Activated CD4-positive, alpha-beta T cell treated with anti-CD3 and anti-CD28 coated beads for 1 hour (primary cell): ENCODE measurements at regions not wholly inside any gene's neighbourhood (a gene's known extent, or its start where the extent isn't known, plus 50 kb on each side); places are given as distances from the start of the nearest gene placed in this dataset.
"Not testable (repeated sequence)": the region's sequence is repeated elsewhere in the genome, so short reads cannot be mapped to it uniquely, and the experiment has no call there.

Source experiments
- DNase-seq: peaks from one replicate; pipeline ENCODE4 v3.0.0-alpha.2; 2020

- not testable (repeated sequence) for DNase-seq
These were observed 416.4 kb upstream of the C1orf87 start for GRCh38 chr1:60489916-60490480.

- no peak for DNase-seq
These were observed 415.3 kb upstream of the C1orf87 start for GRCh38 chr1:60488847-60489246.

DNA sequence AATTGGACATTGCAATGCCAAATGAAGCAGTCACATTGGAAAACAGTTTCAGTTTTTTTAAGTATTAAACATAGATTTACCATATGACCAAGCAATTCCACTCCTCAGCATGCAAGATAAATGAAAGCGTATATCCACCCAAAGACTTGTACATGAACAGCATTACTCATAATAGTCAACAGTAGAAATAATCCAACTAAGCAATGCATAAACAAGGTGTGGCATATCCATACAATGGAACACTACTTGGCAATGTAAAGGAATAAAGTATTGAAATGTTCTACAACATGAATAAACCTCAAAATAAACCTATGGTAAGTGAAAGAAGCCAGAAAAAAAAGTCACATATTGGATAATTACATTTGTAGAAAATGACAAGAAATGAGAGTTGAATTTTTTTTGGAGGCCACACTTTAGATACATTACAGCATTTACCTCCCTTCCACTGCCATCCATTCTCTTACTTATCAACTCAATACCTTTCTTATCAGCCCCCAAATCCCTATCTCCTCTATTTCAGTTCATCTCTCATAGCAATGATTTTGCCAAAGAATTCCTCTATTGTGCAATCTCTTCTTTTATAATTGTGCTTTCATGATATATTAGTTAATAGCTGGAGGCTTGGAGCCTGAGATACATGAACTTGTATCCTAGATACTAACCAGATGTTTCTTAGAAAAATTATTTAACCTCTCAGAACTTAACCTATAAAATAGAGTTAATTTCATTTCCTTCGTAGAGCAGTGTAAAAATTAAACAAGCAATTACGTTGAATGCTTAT is 414.2 kb upstream of the C1orf87 start:
- DNase-seq = no peak

- DNase-seq = no peak
These were observed 409.9 kb upstream of the C1orf87 start for GRCh38 chr1:60483509-60483908.

GRCh38 chr1:60470246-60470645 is 396.7 kb upstream of the C1orf87 start:
- DNase-seq = no peak

DNA sequence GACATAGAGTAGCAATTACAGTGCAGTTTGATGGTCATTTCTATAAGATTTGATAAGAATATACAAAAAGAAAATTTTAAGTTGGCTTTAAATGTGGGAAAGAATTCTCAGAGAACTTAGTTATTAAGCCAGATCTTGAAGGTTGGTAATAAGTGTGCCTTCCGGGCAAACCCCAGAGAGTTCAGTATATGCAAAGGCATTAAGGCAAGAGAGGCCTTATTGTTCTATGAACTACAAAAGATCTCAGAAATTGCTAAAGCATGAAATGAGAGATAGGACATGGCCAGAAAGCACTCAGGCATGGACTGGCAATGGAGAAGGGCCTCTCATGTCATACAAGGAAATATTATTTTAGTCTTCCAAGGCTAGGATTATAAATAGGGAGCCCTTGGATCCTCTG is 390.2 kb upstream of the C1orf87 start:
- DNase-seq = no peak

GRCh38 chr1:60463146-60463545 is 389.6 kb upstream of the C1orf87 start:
- DNase-seq = no peak

DNA sequence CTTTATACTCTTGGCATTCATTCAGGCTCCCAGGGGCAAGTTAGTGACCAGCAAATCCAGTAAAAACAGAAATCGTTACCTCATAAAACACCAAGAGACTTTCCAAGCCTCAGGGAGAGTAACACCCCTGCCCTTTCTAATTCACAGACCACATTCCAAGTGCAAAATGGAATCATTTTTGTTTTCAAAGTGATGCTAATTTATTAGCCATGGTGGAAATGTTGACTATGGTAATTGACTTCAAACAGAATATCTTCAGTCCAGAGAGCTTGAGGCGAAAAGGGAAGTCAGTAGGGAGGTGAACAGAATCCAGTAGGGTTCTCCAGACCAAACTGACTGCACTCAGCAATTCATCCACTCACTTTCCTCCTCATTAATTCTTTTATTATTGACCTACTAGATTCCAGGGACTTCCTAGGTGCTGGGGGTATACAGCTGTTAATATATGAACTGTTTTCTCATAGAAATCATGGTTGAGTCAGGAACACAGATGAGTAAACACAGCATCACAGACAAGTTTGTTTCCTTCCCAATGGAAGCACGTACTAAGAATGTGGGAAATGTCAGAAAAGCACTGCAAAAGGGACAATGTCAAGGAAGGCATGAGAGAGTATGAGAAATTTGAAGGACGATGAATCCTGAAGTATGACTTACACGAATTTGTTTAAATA is 388.5 kb upstream of the C1orf87 start:
- no peak for DNase-seq

- no peak for DNase-seq
These were observed 384.5 kb upstream of the C1orf87 start for GRCh38 chr1:60458111-60458510.

DNA sequence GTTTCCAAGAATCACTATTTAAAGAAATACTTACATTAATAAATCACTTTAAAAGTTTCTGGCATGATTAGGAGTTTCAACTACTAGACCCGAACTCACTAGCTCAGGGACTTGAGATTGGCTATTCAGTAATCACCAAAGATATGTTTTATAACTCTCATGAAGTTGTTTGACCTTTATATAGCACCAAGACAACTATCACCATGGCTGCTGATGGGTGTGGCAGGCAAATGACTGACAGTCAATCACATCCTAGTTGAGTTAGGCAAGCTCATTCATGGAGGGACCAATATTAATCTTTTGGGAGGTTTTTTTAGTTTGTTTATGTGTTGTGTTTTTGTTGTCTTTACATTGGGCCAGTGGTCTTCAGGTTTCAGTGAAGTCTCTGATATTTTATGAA is 376.3 kb upstream of the C1orf87 start:
- DNase-seq = no peak

GRCh38 chr1:60448850-60449249 is 375.3 kb upstream of the C1orf87 start:
- DNase-seq = no peak

DNA sequence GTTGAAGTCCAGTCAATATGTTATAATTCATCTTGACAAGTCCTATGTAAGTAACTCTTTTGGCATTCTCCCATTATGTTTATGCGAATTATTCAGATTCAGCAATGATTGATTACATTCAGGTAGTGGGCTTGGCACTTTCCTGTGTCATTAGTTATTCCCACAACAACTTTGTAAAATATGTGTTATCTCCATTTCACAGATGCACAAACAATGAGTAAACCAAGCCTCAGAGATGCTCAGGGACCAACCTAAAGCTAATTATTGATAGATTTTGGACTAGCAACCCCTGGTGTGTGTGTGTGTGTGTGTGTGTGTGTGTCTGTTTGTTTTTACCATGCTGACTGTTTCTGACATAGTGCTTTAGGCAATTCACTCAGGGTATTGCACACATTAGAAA is 371.1 kb upstream of the C1orf87 start:
- no peak for DNase-seq

- no peak for DNase-seq
These were observed 362.6 kb upstream of the C1orf87 start for GRCh38 chr1:60436186-60436585.

GRCh38 chr1:60431593-60431992 is 358.0 kb upstream of the C1orf87 start:
- DNase-seq = no peak

DNA sequence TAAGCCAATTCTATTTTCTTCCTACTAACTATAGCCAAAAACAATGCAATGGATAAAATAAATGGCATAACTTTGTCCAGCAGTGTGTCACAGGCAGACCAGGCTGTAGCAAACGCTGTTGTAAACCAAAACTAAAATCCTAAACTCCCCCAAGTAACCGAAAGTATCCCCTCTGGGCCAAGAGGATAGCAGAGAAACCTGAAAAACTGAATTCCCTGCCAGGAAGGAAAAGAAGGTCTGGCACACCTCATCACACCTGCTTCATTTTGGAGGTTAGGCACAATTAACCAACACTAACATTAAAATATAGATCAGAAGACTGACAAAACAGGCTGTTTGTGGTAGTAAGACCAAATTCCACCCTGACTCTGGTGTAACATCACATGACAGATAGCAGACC is 356.8 kb upstream of the C1orf87 start:
- DNase-seq = no peak

DNA sequence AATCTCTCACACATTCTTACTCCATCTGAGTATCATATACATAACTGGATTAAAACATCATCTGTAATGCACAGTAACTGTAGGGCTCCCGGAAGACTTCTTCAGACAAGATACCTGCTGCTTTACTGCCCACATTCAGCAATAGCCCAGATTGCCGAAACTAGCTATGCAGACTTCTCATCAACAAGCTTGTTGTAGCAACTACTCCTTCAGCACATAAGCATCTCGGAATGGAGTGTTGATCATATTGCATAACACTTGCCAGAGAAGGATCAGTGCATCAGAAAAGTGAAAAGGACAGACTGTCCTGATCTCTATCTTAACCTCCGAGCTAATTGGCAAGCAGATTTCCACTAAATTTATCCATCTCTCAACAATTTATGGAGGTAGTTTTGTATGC is 354.6 kb upstream of the C1orf87 start:
- DNase-seq = no peak

- no peak for DNase-seq
These were observed 354.1 kb upstream of the C1orf87 start for GRCh38 chr1:60427701-60428100.

- no peak for DNase-seq
These were observed 353.6 kb upstream of the C1orf87 start for GRCh38 chr1:60427194-60427593.

DNA sequence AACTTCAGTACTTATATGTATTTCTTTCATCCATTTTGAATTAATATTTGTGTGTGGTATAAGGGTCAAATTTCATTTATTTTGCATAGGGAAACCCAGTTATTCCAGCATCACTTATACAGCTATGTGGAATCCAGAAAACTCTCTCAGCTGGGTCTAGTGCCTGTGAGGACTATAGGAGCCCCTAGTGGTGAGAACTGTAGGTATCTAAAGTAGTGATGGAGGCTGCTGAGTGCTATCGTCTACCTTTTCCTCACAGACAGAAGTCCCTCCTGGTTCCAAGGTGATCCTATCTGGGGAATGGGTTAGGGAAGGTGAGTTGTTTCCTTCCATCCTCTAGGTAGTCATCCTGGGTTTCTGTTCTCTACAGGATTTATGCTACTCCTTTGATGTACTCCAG is 352.0 kb upstream of the C1orf87 start:
- DNase-seq = no peak

- no peak for DNase-seq
These were observed 349.7 kb upstream of the C1orf87 start for GRCh38 chr1:60423146-60423780.

DNA sequence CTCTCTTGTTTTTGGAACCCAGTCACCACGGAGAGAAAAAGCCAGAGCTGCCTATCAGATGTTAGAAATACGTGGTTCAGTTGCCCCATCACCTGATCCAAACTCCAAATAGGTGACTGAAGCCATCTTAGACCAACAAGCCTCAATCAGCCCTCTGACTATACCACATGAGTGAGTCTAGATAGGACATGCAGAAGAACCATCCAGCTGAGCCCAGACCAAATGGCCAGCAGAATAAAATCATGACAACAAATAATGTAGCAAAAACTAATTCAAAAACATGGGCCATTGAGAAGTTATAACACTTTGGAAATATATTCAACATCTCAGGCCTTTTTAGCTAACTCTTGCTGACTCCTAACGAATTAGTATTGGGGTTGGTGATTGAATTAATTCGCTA is 348.4 kb upstream of the C1orf87 start:
- DNase-seq = no peak

GRCh38 chr1:60419023-60419422 is 345.5 kb upstream of the C1orf87 start:
- DNase-seq = no peak

- DNase-seq = no peak
These were observed 342.1 kb upstream of the C1orf87 start for GRCh38 chr1:60415696-60416095.

- no peak for DNase-seq
These were observed 339.5 kb upstream of the C1orf87 start for GRCh38 chr1:60413091-60413490.
